ENCODE measurements at regions not wholly inside any gene's neighbourhood (a gene's known extent, or its start where the extent isn't known, plus 50 kb on each side); places are given as distances from the start of the nearest gene placed in this dataset.

DNA sequence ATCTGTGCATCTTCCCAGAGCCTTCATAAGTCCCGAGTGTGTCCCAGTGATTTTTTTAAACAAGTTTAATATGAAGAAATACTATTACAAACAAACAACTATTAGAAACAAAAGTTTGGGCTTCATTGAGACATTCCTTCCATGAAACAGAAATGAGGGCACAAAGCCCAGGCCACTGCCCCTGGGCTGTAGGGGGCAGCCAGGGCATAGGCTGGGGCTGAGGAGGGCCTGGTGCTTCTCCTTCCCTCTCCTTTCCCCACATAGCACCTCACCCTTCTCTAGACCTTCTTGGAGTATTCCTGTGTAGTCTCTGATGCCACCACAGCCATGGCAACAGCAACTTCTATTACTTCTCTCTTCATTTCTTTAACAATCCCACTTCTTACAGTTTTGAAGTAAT lies 348.2 kb downstream of the IRX2 start:
- Histone ChIP-seq H3K4me1 (ENCODE audit: control insufficient read depth, insufficient read depth, low read length) (no peaks in the 10 kb centered on the region), H3K27me3 (ENCODE audit: control insufficient read depth, insufficient read depth, low read length) (no peaks in the 10 kb centered on the region), H3K4me3 (ENCODE audit: low read length) (no peak overlapping the region), H3K27ac (ENCODE audit: low read length) (no peak overlapping the region), H3K36me3 (ENCODE audit: control insufficient read depth, insufficient read depth, low read length) (no peaks in the 10 kb centered on the region), H3K9me3 (replicated peaks; ENCODE audit: control insufficient read depth, low read depth, low read length) (no peaks in the 10 kb centered on the region)
- no peak for DNase-seq
- WGBS (ENCODE audit: insufficient coverage) = no CpG with 5 or more reads among the region's 1 CpG

DNA sequence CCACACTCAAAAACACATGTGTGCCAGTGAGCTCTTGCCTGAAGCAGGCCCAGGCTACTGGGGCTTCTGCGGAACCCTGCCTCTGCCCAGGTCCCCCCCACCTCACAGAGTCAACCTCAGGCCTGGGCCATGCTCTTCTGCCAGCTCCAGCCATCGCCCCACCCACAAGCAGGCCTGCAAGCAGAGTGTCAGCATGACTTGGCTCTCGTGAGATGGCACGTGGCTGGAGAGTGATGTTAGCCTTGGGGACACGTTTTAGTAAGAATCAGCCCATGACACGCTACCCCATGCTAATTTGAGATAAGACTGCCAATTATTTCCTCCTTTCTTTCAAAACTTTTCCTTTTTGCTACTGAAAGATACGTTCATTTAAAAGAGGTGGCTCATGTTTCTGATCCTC lies 351.7 kb downstream of the IRX2 start:
- Histone ChIP-seq H3K27me3 (ENCODE audit: control insufficient read depth, insufficient read depth, low read length) (peaks cover 2% of the 10 kb centered on the region), H3K27ac (ENCODE audit: low read length) (no peak overlapping the region)
- 75% methylated on average over 4 of the region's 7 CpGs for WGBS (ENCODE audit: insufficient coverage)

DNA sequence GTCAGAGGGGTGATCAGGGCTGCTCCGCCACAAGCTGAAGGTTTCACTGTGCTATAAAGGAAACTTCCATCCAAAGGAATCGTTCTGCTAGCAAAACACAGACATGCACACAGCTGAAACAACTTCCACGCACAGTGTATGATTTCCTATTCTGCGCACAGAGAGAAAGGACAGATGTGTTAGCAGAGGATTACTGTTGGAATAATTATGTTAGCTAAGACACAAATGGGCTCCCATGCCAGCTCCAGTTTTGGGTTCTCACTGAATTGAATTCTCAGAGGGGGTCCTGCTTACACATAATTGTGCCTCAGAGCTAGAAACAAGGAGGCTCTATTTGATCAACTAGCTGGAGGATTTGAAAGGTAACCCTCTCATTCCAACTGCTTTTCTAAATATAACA lies 352.4 kb downstream of the IRX2 start:
- H3K4me1 ChIP-seq (ENCODE audit: control insufficient read depth, insufficient read depth, low read length) = no peaks in the 10 kb centered on the region
- H3K27ac ChIP-seq (ENCODE audit: low read length) = no peak overlapping the region
- DNase-seq = no peak
- H3K36me3 ChIP-seq (ENCODE audit: control insufficient read depth, insufficient read depth, low read length) = no peaks in the 10 kb centered on the region
- H3K9me3 ChIP-seq (replicated peaks; ENCODE audit: control insufficient read depth, low read depth, low read length) = no peaks in the 10 kb centered on the region
- no peak overlapping the region for H3K4me3 ChIP-seq (ENCODE audit: low read length)
- no CpG with 5 or more reads among the region's 4 CpGs for WGBS (ENCODE audit: insufficient coverage)
- H3K27me3 ChIP-seq (ENCODE audit: control insufficient read depth, insufficient read depth, low read length) = peaks cover 2% of the 10 kb centered on the region

More for the DNA sequence above, 351.7 kb downstream of the IRX2 start:
- no peaks in the 10 kb centered on the region for H3K4me1 ChIP-seq (ENCODE audit: control insufficient read depth, insufficient read depth, low read length)
- no peak overlapping the region for H3K4me3 ChIP-seq (ENCODE audit: low read length)
- no peak for DNase-seq
- H3K9me3 ChIP-seq (replicated peaks; ENCODE audit: control insufficient read depth, low read depth, low read length) = no peaks in the 10 kb centered on the region
- no peaks in the 10 kb centered on the region for H3K36me3 ChIP-seq (ENCODE audit: control insufficient read depth, insufficient read depth, low read length)

DNA sequence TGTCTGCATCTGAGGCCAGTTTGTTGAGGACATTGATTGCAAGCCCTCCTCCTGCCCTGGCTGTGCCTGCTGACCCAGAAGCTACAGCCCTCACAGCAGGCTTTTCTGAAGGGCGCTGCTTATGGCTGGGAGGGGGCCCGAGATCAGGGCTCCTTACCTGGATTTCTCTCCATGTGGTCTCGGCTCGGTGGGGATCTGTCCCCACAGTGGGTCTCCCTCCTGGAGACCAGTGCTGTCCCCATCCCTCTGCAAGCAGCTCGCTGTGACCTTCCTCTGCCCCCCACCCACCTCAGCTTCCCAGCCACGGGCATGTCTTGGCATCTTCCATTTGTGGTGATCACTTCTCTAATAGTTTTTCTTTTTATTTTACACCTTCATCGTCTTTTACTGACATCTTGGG lies 357.9 kb downstream of the IRX2 start:
- H3K4me3 ChIP-seq (ENCODE audit: low read length) = no peak overlapping the region
- H3K27me3 ChIP-seq (ENCODE audit: control insufficient read depth, insufficient read depth, low read length) = peaks cover 4% of the 10 kb centered on the region
- WGBS (ENCODE audit: insufficient coverage) = 91% methylated on average over 4 of the region's 7 CpGs
- H3K36me3 ChIP-seq (ENCODE audit: control insufficient read depth, insufficient read depth, low read length) = no peaks in the 10 kb centered on the region
- no peak for DNase-seq
- H3K4me1 ChIP-seq (ENCODE audit: control insufficient read depth, insufficient read depth, low read length) = no peaks in the 10 kb centered on the region
- no peak overlapping the region for H3K27ac ChIP-seq (ENCODE audit: low read length)
- no peaks in the 10 kb centered on the region for H3K9me3 ChIP-seq (replicated peaks; ENCODE audit: control insufficient read depth, low read depth, low read length)

DNA sequence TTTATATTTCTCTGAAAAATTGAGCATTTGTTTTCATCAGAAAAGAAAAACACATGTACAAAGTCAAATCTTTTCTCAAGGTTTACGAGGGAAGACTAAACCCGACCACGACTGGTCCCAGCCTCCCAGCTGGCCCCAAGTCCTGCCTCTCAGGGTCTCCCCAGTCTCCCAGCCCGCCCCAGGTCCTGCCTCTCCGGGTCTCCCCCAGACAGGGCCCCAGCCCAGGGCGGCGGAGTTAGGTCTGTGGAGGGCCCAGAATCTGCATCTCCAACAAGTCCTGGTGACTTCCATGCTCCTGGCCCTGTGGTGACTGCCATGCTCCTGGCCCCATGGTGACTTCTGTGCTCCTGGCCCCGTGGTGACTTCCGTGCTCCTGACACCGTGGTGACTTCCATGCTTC lies 359.9 kb downstream of the IRX2 start:
- Histone ChIP-seq H3K4me3 (ENCODE audit: low read length) (no peak overlapping the region), H3K36me3 (ENCODE audit: control insufficient read depth, insufficient read depth, low read length) (no peaks in the 10 kb centered on the region), H3K4me1 (ENCODE audit: control insufficient read depth, insufficient read depth, low read length) (peaks cover 14% of the 10 kb centered on the region), H3K27ac (ENCODE audit: low read length) (no peak overlapping the region), H3K9me3 (replicated peaks; ENCODE audit: control insufficient read depth, low read depth, low read length) (no peaks in the 10 kb centered on the region), H3K27me3 (ENCODE audit: control insufficient read depth, insufficient read depth, low read length) (peaks cover 19% of the 10 kb centered on the region)
- no peak for DNase-seq
- WGBS (ENCODE audit: insufficient coverage) = 76% methylated on average over 10 of the region's 10 CpGs

DNA sequence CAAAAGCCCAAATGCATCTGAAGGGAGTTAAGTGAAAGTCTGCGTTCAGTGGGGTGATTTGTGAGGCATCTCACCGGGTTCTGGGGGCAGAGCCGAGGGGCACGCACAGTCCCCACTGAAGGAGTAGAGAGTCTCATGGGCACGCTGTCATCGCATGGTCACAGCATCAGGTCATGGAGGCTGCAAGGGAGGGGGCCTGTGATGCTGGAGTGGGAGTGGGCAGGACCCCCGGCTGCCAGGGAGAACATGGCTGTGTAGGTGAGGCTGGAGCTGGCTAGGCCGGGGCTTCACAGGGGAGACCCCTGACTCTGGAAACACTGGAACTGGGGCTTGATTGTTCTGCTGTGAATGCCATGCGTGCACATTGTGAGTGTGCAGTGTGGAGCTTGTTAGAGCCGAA lies 360.5 kb downstream of the IRX2 start:
- Histone ChIP-seq H3K4me1 (ENCODE audit: control insufficient read depth, insufficient read depth, low read length) (peaks cover 14% of the 10 kb centered on the region), H3K9me3 (replicated peaks; ENCODE audit: control insufficient read depth, low read depth, low read length) (no peaks in the 10 kb centered on the region), H3K36me3 (ENCODE audit: control insufficient read depth, insufficient read depth, low read length) (no peaks in the 10 kb centered on the region), H3K27ac (ENCODE audit: low read length) (no peak overlapping the region), H3K4me3 (ENCODE audit: low read length) (no peak overlapping the region), H3K27me3 (ENCODE audit: control insufficient read depth, insufficient read depth, low read length) (peaks cover 19% of the 10 kb centered on the region)
- DNase-seq = no peak
- WGBS (ENCODE audit: insufficient coverage) = 88% methylated on average over 8 of the region's 10 CpGs

DNA sequence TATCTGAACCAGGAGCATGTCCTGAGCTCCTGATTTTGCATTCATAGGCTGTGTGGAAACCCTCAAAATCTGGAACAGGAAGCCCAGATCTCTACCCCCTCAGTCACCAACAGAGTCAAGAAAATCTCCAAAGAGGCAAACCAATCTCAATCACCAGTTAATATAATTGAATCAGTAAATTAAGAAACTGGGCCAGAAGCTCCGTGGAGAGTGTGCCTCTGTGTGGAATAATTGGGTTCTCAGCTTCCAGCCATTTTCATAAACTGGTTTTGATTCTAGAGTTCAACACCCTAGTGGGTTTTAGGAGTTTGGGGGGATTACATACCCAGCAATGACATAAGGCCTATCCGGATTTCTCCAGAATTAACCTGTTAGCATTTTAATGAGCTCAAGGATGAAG lies 362.9 kb downstream of the IRX2 start:
- H3K4me3 ChIP-seq (ENCODE audit: low read length) = no peak overlapping the region
- WGBS (ENCODE audit: insufficient coverage) = no CpG with 5 or more reads among the region's 2 CpGs
- H3K4me1 ChIP-seq (ENCODE audit: control insufficient read depth, insufficient read depth, low read length) = peaks cover 14% of the 10 kb centered on the region
- H3K27ac ChIP-seq (ENCODE audit: low read length) = no peak overlapping the region
- no peak for DNase-seq
- no peaks in the 10 kb centered on the region for H3K9me3 ChIP-seq (replicated peaks; ENCODE audit: control insufficient read depth, low read depth, low read length)
- H3K36me3 ChIP-seq (ENCODE audit: control insufficient read depth, insufficient read depth, low read length) = no peaks in the 10 kb centered on the region
- peaks cover 21% of the 10 kb centered on the region for H3K27me3 ChIP-seq (ENCODE audit: control insufficient read depth, insufficient read depth, low read length)

DNA sequence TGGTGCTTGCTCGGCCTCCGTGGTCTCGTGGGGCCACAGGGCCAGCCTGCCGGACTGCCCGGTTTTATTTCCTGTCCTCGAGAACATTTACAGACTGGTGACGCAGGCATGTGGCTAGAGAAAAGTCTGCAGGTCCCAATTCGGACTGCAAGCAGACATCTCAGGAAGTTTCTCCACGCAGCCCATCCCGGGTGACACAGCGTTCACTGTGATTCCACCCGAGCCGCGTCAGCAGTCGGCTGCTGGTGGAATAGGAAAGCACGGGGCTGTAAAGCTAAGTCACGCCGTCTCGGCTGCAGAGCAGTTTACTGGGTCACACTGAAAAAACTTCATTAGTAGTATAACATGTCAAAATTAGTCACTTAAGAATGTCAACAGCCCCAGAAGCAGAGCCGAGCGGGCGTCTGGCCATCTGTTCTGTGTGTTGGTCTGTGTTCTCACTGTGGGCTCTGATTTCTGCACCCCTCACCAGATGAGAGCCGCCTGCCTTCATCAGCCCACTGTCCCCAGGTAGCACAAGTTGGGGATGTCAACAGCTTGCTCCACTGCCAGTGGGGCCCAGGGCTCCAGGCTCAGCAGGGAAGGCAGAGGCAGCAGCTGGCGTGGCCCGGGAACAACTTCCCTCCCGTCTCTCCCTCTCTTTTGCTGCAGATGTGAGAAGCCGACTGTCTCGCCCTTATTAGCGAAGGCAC lies 363.7 kb downstream of the IRX2 start:
- Histone ChIP-seq H3K4me1 (ENCODE audit: control insufficient read depth, insufficient read depth, low read length) (peaks cover 14% of the 10 kb centered on the region), H3K36me3 (ENCODE audit: control insufficient read depth, insufficient read depth, low read length) (no peaks in the 10 kb centered on the region), H3K27me3 (ENCODE audit: control insufficient read depth, insufficient read depth, low read length) (peaks cover 21% of the 10 kb centered on the region), H3K27ac (ENCODE audit: low read length) (no peak overlapping the region), H3K9me3 (replicated peaks; ENCODE audit: control insufficient read depth, low read depth, low read length) (no peaks in the 10 kb centered on the region), H3K4me3 (ENCODE audit: low read length) (no peak overlapping the region)
- WGBS (ENCODE audit: insufficient coverage) = 32% methylated on average over 22 of the region's 29 CpGs
- DNase-seq = peak; percentile 38

DNA sequence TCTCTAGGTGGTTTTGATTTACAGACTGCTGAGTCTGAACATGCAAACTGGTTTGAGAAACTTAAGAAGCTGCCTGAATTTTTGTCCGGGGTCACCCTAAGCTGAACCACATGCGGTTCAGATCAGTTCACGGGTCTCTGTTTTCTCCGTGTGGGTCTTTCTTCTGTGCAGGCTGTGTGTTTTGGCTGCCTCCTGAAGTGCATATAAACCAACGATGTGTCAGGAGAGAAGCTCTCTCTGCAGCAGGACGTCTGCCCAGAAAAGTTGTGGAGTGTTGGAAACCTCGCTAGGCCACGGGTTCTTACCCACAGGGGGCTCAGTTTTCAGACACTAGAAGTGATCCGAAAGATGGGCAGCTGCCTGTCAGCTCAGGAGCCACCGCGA lies 364.2 kb downstream of the IRX2 start:
- H3K4me3 ChIP-seq (ENCODE audit: low read length) = no peak overlapping the region
- DNase-seq = peak; percentile 48
- no peaks in the 10 kb centered on the region for H3K9me3 ChIP-seq (replicated peaks; ENCODE audit: control insufficient read depth, low read depth, low read length)

DNA sequence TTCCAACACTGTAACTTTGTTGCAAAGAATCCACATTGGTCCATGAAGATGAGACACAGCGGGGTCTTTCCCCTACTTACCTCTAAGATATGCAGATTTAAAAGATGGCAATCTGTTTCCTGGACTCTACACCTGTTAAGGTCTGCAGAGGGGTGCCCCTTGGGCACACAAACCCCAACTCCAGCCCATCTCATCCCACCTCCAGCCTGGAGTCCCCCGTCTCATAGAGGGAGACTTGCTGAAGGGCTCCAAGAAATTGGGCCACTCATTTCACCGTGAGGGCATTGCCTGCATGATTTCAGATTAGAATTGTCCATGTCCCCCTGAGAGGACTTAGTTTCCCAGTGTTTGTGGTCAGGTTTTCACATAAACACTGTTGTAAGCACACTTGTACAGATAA lies 365.7 kb downstream of the IRX2 start:
- WGBS (ENCODE audit: insufficient coverage) = 89% methylated on average over 1 of the region's 3 CpGs
- Histone ChIP-seq H3K27ac (ENCODE audit: low read length) (no peak overlapping the region), H3K9me3 (replicated peaks; ENCODE audit: control insufficient read depth, low read depth, low read length) (no peaks in the 10 kb centered on the region), H3K4me3 (ENCODE audit: low read length) (no peak overlapping the region), H3K4me1 (ENCODE audit: control insufficient read depth, insufficient read depth, low read length) (peaks cover 14% of the 10 kb centered on the region), H3K27me3 (ENCODE audit: control insufficient read depth, insufficient read depth, low read length) (peaks cover 23% of the 10 kb centered on the region), H3K36me3 (ENCODE audit: control insufficient read depth, insufficient read depth, low read length) (no peaks in the 10 kb centered on the region)
- no peak for DNase-seq

More for the DNA sequence above, 364.2 kb downstream of the IRX2 start:
- Histone ChIP-seq H3K4me1 (ENCODE audit: control insufficient read depth, insufficient read depth, low read length) (peaks cover 14% of the 10 kb centered on the region), H3K27ac (ENCODE audit: low read length) (no peak overlapping the region), H3K36me3 (ENCODE audit: control insufficient read depth, insufficient read depth, low read length) (no peaks in the 10 kb centered on the region), H3K27me3 (ENCODE audit: control insufficient read depth, insufficient read depth, low read length) (peaks cover 21% of the 10 kb centered on the region)
- WGBS (ENCODE audit: insufficient coverage) = 20% methylated on average over 10 of the region's 11 CpGs

DNA sequence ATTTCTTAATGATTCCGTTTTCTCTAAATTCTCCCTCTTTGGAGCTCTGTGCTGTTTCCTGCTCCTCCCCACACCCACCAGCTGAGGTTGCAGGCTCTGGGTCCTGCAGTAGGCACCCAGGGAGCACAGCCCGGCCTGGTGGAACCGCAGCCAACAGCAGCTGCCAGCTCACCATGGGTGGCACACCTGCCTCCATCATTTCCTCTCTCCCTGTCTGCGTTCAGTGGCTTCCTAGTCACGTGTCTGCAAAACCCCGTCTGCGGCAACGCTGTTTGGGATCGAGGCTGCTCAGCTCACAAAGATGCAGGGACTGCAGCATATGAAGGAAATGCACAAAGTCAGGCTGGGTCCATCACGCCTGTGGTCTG lies 367.8 kb downstream of the IRX2 start:
- Histone ChIP-seq H3K4me1 (ENCODE audit: control insufficient read depth, insufficient read depth, low read length) (peaks cover 14% of the 10 kb centered on the region), H3K9me3 (replicated peaks; ENCODE audit: control insufficient read depth, low read depth, low read length) (no peaks in the 10 kb centered on the region), H3K27me3 (ENCODE audit: control insufficient read depth, insufficient read depth, low read length) (peaks cover 23% of the 10 kb centered on the region), H3K27ac (ENCODE audit: low read length) (no peak overlapping the region), H3K4me3 (ENCODE audit: low read length) (no peak overlapping the region), H3K36me3 (ENCODE audit: control insufficient read depth, insufficient read depth, low read length) (no peaks in the 10 kb centered on the region)
- 41% methylated on average over 10 of the region's 10 CpGs for WGBS (ENCODE audit: insufficient coverage)
- DNase-seq = no peak
